ENCODE measurements at regions not wholly inside any gene's neighbourhood (a gene's known extent, or its start where the extent isn't known, plus 50 kb on each side); places are given as distances from the start of the nearest gene placed in this dataset.

GRCh38 chr2:160836755-160837154 is 323.5 kb upstream of the TANK start:
- peaks cover 3% of the 10 kb centered on the region for H3K27me3 ChIP-seq (ENCODE audit: insufficient read depth, poor library complexity, severe bottlenecking)
- H3K4me3 ChIP-seq (replicated peaks; ENCODE audit: insufficient read depth, low read length), result no peak overlapping the region
- no peak for DNase-seq (ENCODE audit: low read depth in 1 of 2, low spot score in 1 of 2)
- TF ChIP-seq REST (IDR thresholded peaks at IDR 0.05; ENCODE audit: insufficient replicate concordance, low read depth) (no peak), SPI1 (IDR thresholded peaks at IDR 0.05; ENCODE audit: borderline replicate concordance, low read depth) (no peak), GABPA (IDR thresholded peaks at IDR 0.05; ENCODE audit: low read depth) (no peak)
- TF ChIP-seq, protein P1, sequence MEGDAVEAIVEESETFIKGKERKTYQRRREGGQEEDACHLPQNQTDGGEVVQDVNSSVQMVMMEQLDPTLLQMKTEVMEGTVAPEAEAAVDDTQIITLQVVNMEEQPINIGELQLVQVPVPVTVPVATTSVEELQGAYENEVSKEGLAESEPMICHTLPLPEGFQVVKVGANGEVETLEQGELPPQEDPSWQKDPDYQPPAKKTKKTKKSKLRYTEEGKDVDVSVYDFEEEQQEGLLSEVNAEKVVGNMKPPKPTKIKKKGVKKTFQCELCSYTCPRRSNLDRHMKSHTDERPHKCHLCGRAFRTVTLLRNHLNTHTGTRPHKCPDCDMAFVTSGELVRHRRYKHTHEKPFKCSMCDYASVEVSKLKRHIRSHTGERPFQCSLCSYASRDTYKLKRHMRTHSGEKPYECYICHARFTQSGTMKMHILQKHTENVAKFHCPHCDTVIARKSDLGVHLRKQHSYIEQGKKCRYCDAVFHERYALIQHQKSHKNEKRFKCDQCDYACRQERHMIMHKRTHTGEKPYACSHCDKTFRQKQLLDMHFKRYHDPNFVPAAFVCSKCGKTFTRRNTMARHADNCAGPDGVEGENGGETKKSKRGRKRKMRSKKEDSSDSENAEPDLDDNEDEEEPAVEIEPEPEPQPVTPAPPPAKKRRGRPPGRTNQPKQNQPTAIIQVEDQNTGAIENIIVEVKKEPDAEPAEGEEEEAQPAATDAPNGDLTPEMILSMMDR (IDR thresholded peaks at IDR 0.05; ENCODE audit: insufficient read depth, low read length), result no peak
- H3K27ac ChIP-seq (replicated peaks), result no peak overlapping the region

DNA sequence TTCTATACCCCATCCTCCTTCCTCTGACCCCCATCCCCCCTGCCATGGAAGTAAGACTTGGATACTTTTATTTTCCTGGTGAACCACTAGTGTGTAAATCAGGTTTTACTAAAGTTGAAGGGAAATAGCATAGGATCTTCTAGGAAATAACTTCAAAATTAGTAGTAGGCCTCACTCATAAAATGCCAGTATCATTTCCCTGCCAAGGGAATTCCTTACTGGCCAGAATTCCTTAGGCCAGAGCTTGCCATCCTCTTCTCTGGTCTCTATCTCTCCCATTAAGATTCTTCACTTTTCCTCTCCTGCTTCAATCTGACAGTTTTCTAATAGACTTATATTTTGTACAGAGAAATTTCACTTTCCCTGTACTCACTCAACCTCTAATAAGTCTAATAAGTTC is 322.8 kb upstream of the TANK start:
- Histone ChIP-seq H3K4me3 (replicated peaks; ENCODE audit: insufficient read depth, low read length) (no peak overlapping the region), H3K27ac (replicated peaks) (no peak overlapping the region), H3K27me3 (ENCODE audit: insufficient read depth, poor library complexity, severe bottlenecking) (peaks cover 3% of the 10 kb centered on the region)
- no peak for DNase-seq (ENCODE audit: low read depth in 1 of 2, low spot score in 1 of 2)
- TF ChIP-seq, protein P1 (IDR thresholded peaks at IDR 0.05; ENCODE audit: insufficient read depth, low read length), result no peak
- no peak for TF ChIP-seq SPI1 (IDR thresholded peaks at IDR 0.05; ENCODE audit: borderline replicate concordance, low read depth)
- TF ChIP-seq GABPA (IDR thresholded peaks at IDR 0.05; ENCODE audit: low read depth), result no peak
- TF ChIP-seq POLR2AphosphoS5 (IDR thresholded peaks at IDR 0.05; ENCODE audit: low read depth), result no peak
- TF ChIP-seq REST (IDR thresholded peaks at IDR 0.05; ENCODE audit: insufficient replicate concordance, low read depth), result no peak

- Histone ChIP-seq H3K27me3 (ENCODE audit: insufficient read depth, poor library complexity, severe bottlenecking) (peaks cover 3% of the 10 kb centered on the region), H3K27ac (replicated peaks) (no peak overlapping the region), H3K4me3 (replicated peaks; ENCODE audit: insufficient read depth, low read length) (no peak overlapping the region)
- no peak for DNase-seq (ENCODE audit: low read depth in 1 of 2, low spot score in 1 of 2)
- TF ChIP-seq, protein P1 (IDR thresholded peaks at IDR 0.05; ENCODE audit: insufficient read depth, low read length), result no peak
- no peak for TF ChIP-seq SPI1 (IDR thresholded peaks at IDR 0.05; ENCODE audit: borderline replicate concordance, low read depth)
- no peak for TF ChIP-seq POLR2AphosphoS5 (IDR thresholded peaks at IDR 0.05; ENCODE audit: low read depth)
- no peak for TF ChIP-seq REST (IDR thresholded peaks at IDR 0.05; ENCODE audit: insufficient replicate concordance, low read depth)
- TF ChIP-seq GABPA (IDR thresholded peaks at IDR 0.05; ENCODE audit: low read depth), result no peak
Observed at GRCh38 chr2:160838147-160838546, 322.1 kb upstream of the TANK start.
